Natural killer cell treated with Interleukin-12 subunit alpha and Interleukin-12 subunit beta and Interleukin-15 and Interleukin-18, amount 100 ng/mL, for 72 hours (primary cell): ENCODE measurements at regions not wholly inside any gene's neighbourhood (a gene's known extent, or its start where the extent isn't known, plus 50 kb on each side); places are given as distances from the start of the nearest gene placed in this dataset.

Experiments
- ATAC-seq, 2 donors: fragments of 150-1000 bp; cut with Tn5 transposase in 1 of 2; sonication (Bioruptor Pico), chemical (Tn5 transposase) in 1 of 2; 2 replicates each; pipeline ENCODE4 v1.10.0; 2021
- DNase-seq: peaks from one replicate; pipeline ENCODE4 v3.0.0; 2022; ENCODE audit warnings: low spot score
- H3K27ac Mint-ChIP-seq, 2 donors: 1 replicate in 1 of 2; 2 replicates in 1 of 2; pipeline ENCODE4 v1.8.0; 2022; ENCODE audit warnings: mixed read lengths in 2 of 2, mild to moderate bottlenecking in 1 of 2, moderate library complexity in 1 of 2
- H3K27me3 Mint-ChIP-seq, 2 donors: 1 replicate in 1 of 2; 2 replicates in 1 of 2; pipeline ENCODE4 v1.8.0; 2022; ENCODE audit warnings: mixed read lengths in 2 of 2
- H3K36me3 Mint-ChIP-seq: one replicate; pipeline ENCODE4 v1.8.0; 2022; ENCODE audit warnings: mixed read lengths
- H3K4me1 Mint-ChIP-seq, 2 donors: 1 replicate in 1 of 2; 2 replicates in 1 of 2; pipeline ENCODE4 v1.8.0; 2022; ENCODE audit warnings: low read depth in 2 of 2, mixed read lengths in 2 of 2, mild to moderate bottlenecking in 1 of 2
- H3K4me3 Mint-ChIP-seq: one replicate; pipeline ENCODE4 v1.8.0; 2022; ENCODE audit warnings: mixed read lengths
- H3K9me3 Mint-ChIP-seq: 2 replicates; pipeline ENCODE4 v1.8.0; 2022; ENCODE audit warnings: mixed read lengths

- H3K36me3 Mint-ChIP-seq: no peaks in the 10 kb centered on the region
- no peak for ATAC-seq
- H3K9me3 Mint-ChIP-seq: peaks cover 3% of the 10 kb centered on the region
- H3K27me3 Mint-ChIP-seq: peaks cover 0 to 3% of the 10 kb centered on the region in 2 donors
- H3K4me3 Mint-ChIP-seq: no peak overlapping the region
- DNase-seq: no peak
- H3K27ac Mint-ChIP-seq: no peak overlapping the region
- no peaks in the 10 kb centered on the region for H3K4me1 Mint-ChIP-seq
Observed at GRCh38 chrX:145552643-145553042, 265.0 kb upstream of the SLITRK2 start.

GRCh38 chrX:145553702-145554101 is 263.9 kb upstream of the SLITRK2 start:
- H3K4me1 Mint-ChIP-seq: no peaks in the 10 kb centered on the region
- ATAC-seq (no peak), DNase-seq (no peak)
- H3K9me3 Mint-ChIP-seq: peaks cover 3% of the 10 kb centered on the region
- peaks cover 5% of the 10 kb centered on the region for H3K36me3 Mint-ChIP-seq
- H3K27ac Mint-ChIP-seq: no peak overlapping the region
- H3K27me3 Mint-ChIP-seq: peaks cover 0 to 3% of the 10 kb centered on the region in 2 donors
- H3K4me3 Mint-ChIP-seq: no peak overlapping the region

- Mint-ChIP-seq H3K36me3 (peaks cover 7% of the 10 kb centered on the region), H3K27ac (no peak overlapping the region), H3K9me3 (peaks cover 5% of the 10 kb centered on the region), H3K4me1 (no peaks in the 10 kb centered on the region), H3K27me3 (no peaks in the 10 kb centered on the region), H3K4me3 (no peak overlapping the region)
- ATAC-seq (no peak), DNase-seq (no peak)
Observed at GRCh38 chrX:145563159-145563558, 254.5 kb upstream of the SLITRK2 start.

GRCh38 chrX:145609951-145610511 is 207.6 kb upstream of the SLITRK2 start:
- Mint-ChIP-seq H3K4me3 (no peak overlapping the region), H3K27ac (no peak overlapping the region), H3K36me3 (no peaks in the 10 kb centered on the region), H3K9me3 (peaks cover 3% of the 10 kb centered on the region), H3K27me3 (no peaks in the 10 kb centered on the region), H3K4me1 (no peaks in the 10 kb centered on the region)
- ATAC-seq (no peak), DNase-seq (no peak)

- no peak for ATAC-seq
- H3K27ac Mint-ChIP-seq: no peak overlapping the region
Observed at GRCh38 chrX:145613894-145614293, 203.7 kb upstream of the SLITRK2 start.

GRCh38 chrX:145620666-145621065 is 197.0 kb upstream of the SLITRK2 start:
- no peaks in the 10 kb centered on the region for H3K4me1 Mint-ChIP-seq
- no peak overlapping the region for H3K27ac Mint-ChIP-seq
- ATAC-seq (no peak), DNase-seq (no peak)
- no peak overlapping the region for H3K4me3 Mint-ChIP-seq
- no peaks in the 10 kb centered on the region for H3K9me3 Mint-ChIP-seq
- H3K27me3 Mint-ChIP-seq: no peaks in the 10 kb centered on the region
- H3K36me3 Mint-ChIP-seq: peaks cover 6% of the 10 kb centered on the region

More at GRCh38 chrX:145613894-145614293, 203.7 kb upstream of the SLITRK2 start:
- H3K9me3 Mint-ChIP-seq: peaks cover 3% of the 10 kb centered on the region
- H3K36me3 Mint-ChIP-seq: peaks cover 10% of the 10 kb centered on the region
- H3K27me3 Mint-ChIP-seq: no peaks in the 10 kb centered on the region
- no peak overlapping the region for H3K4me3 Mint-ChIP-seq
- no peak for DNase-seq
- no peaks in the 10 kb centered on the region for H3K4me1 Mint-ChIP-seq

- Mint-ChIP-seq H3K27ac (no peak overlapping the region), H3K9me3 (peaks cover 2% of the 10 kb centered on the region), H3K4me3 (no peak overlapping the region), H3K4me1 (no peaks in the 10 kb centered on the region), H3K27me3 (no peaks in the 10 kb centered on the region), H3K36me3 (no peaks in the 10 kb centered on the region)
- no peak for ATAC-seq
- DNase-seq: no peak
Observed at GRCh38 chrX:145623453-145623852, 194.2 kb upstream of the SLITRK2 start.

GRCh38 chrX:145630081-145630480 is 187.5 kb upstream of the SLITRK2 start:
- no peaks in the 10 kb centered on the region for H3K4me1 Mint-ChIP-seq
- ATAC-seq (no peak), DNase-seq (no peak)

GRCh38 chrX:145630806-145631435 is 186.7 kb upstream of the SLITRK2 start:
- no peak overlapping the region for H3K27ac Mint-ChIP-seq
- peaks cover 2% of the 10 kb centered on the region for H3K9me3 Mint-ChIP-seq
- no peak overlapping the region for H3K4me3 Mint-ChIP-seq
- DNase-seq (no peak), ATAC-seq (peak in 1 of 2 donors; percentile 40)
- H3K36me3 Mint-ChIP-seq: no peaks in the 10 kb centered on the region
- no peaks in the 10 kb centered on the region for H3K27me3 Mint-ChIP-seq
- no peaks in the 10 kb centered on the region for H3K4me1 Mint-ChIP-seq

More at GRCh38 chrX:145630081-145630480, 187.5 kb upstream of the SLITRK2 start:
- Mint-ChIP-seq H3K4me3 (no peak overlapping the region), H3K9me3 (peaks cover 2% of the 10 kb centered on the region), H3K36me3 (no peaks in the 10 kb centered on the region), H3K27ac (no peak overlapping the region), H3K27me3 (no peaks in the 10 kb centered on the region)

- H3K27ac Mint-ChIP-seq: no peak overlapping the region
- no peaks in the 10 kb centered on the region for H3K36me3 Mint-ChIP-seq
- no peaks in the 10 kb centered on the region for H3K4me1 Mint-ChIP-seq
- no peak overlapping the region for H3K4me3 Mint-ChIP-seq
- no peaks in the 10 kb centered on the region for H3K27me3 Mint-ChIP-seq
- ATAC-seq: no peak
- no peak for DNase-seq
- no peaks in the 10 kb centered on the region for H3K9me3 Mint-ChIP-seq
Observed at GRCh38 chrX:145631461-145631951, 186.1 kb upstream of the SLITRK2 start.

GRCh38 chrX:145654486-145654885 is 163.1 kb upstream of the SLITRK2 start:
- H3K27ac Mint-ChIP-seq: no peak overlapping the region
- no peak for DNase-seq
- no peak overlapping the region for H3K4me3 Mint-ChIP-seq
- H3K9me3 Mint-ChIP-seq: no peaks in the 10 kb centered on the region
- no peaks in the 10 kb centered on the region for H3K4me1 Mint-ChIP-seq
- ATAC-seq: no peak
- peaks cover 0 to 2% of the 10 kb centered on the region in 2 donors for H3K27me3 Mint-ChIP-seq
- H3K36me3 Mint-ChIP-seq: no peaks in the 10 kb centered on the region

- Mint-ChIP-seq H3K27me3 (peaks cover 0 to 3% of the 10 kb centered on the region in 2 donors), H3K9me3 (peaks cover 4% of the 10 kb centered on the region), H3K4me1 (no peaks in the 10 kb centered on the region), H3K4me3 (no peak overlapping the region), H3K27ac (no peak overlapping the region), H3K36me3 (no peaks in the 10 kb centered on the region)
- ATAC-seq (no peak), DNase-seq (no peak)
Observed at GRCh38 chrX:145673841-145674240, 143.8 kb upstream of the SLITRK2 start.

- ATAC-seq (no peak), DNase-seq (no peak)
- Mint-ChIP-seq H3K27ac (no peak overlapping the region), H3K4me3 (no peak overlapping the region), H3K27me3 (no peaks in the 10 kb centered on the region), H3K36me3 (no peaks in the 10 kb centered on the region), H3K9me3 (peaks cover 6% of the 10 kb centered on the region), H3K4me1 (no peaks in the 10 kb centered on the region)
Observed at GRCh38 chrX:145677109-145677817, 140.4 kb upstream of the SLITRK2 start.
